ENCODE measurements at regions not wholly inside any gene's neighbourhood (a gene's known extent, or its start where the extent isn't known, plus 50 kb on each side); places are given as distances from the start of the nearest gene placed in this dataset.

- no peak for TF ChIP-seq ZFX (IDR thresholded peaks at IDR 0.05)
- TF ChIP-seq, protein P1, sequence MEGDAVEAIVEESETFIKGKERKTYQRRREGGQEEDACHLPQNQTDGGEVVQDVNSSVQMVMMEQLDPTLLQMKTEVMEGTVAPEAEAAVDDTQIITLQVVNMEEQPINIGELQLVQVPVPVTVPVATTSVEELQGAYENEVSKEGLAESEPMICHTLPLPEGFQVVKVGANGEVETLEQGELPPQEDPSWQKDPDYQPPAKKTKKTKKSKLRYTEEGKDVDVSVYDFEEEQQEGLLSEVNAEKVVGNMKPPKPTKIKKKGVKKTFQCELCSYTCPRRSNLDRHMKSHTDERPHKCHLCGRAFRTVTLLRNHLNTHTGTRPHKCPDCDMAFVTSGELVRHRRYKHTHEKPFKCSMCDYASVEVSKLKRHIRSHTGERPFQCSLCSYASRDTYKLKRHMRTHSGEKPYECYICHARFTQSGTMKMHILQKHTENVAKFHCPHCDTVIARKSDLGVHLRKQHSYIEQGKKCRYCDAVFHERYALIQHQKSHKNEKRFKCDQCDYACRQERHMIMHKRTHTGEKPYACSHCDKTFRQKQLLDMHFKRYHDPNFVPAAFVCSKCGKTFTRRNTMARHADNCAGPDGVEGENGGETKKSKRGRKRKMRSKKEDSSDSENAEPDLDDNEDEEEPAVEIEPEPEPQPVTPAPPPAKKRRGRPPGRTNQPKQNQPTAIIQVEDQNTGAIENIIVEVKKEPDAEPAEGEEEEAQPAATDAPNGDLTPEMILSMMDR (conservative IDR thresholded peaks at IDR 0.05) = no peak
- H3K27ac ChIP-seq = no peak overlapping the region
Observed at GRCh38 chr6:169911264-169912263, 160.1 kb downstream of the ERMARD start.

DNA sequence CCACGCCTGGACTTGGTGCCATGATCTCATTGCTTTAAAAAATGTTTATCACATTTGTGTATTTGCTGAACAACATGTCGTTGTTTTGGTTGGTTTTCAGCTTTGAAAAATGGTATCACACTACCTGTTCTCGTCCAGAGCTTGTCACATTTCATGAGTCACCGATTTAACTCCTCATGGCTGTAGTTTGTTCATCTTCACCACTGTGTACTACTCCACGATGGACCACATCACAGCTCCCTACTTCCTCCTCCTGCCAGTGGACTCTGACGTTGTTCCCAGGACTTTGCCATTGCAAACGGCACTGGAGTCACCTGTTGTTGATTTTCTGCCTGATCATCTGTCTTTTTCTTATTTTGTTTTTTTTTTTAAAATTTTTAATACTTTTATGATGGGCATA is 157.7 kb downstream of the ERMARD start:
- H3K27ac ChIP-seq = no peak overlapping the region

GRCh38 chr6:169908403-169908933 is 157.0 kb downstream of the ERMARD start:
- H3K27ac ChIP-seq = no peak overlapping the region
- TF ChIP-seq, protein P1 (conservative IDR thresholded peaks at IDR 0.05) = no peak
- no peak for TF ChIP-seq ZFX (IDR thresholded peaks at IDR 0.05)

More for the DNA sequence above, 157.7 kb downstream of the ERMARD start:
- TF ChIP-seq ZFX (IDR thresholded peaks at IDR 0.05) = no peak
- TF ChIP-seq, protein P1 (conservative IDR thresholded peaks at IDR 0.05) = no peak

GRCh38 chr6:169907419-169908115 is 156.1 kb downstream of the ERMARD start:
- no peak for TF ChIP-seq ZFX (IDR thresholded peaks at IDR 0.05)
- TF ChIP-seq, protein P1 (conservative IDR thresholded peaks at IDR 0.05) = no peak
- no peak overlapping the region for H3K27ac ChIP-seq

GRCh38 chr6:169906688-169907418 is 155.4 kb downstream of the ERMARD start:
- no peak overlapping the region for H3K27ac ChIP-seq
- TF ChIP-seq, protein P1 (conservative IDR thresholded peaks at IDR 0.05) = no peak
- no peak for TF ChIP-seq ZFX (IDR thresholded peaks at IDR 0.05)

DNA sequence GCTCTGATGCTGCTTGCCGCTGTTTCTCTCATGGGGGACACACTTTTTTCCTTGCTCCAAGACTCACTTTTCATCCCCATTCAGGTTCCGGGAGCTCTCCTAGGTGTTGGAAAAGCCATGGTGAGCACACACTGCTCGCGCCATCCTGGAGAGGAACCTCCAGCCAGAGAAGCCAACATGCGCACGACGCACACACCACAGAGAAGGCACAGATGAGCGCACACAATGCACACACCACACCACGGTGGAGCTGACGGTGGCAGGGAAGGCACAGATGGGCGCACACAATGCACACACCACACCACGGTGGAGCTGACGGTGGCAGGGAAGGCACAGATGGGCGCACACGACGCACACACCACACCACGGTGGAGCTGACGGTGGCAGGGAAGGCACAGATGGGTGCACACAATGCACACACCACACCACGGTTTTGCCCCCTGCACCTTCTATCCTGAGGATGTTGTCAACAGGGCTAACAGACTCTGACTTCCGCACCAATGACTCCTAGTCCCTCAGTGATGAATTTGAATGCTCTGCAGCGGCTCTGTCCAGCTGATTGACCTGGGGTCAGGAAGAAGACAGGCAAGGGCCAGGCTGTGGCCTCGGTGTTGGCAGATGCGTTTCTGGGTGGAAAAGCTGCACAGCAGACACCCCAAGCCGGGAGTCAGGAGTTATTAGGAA is 154.7 kb downstream of the ERMARD start:
- H3K27ac ChIP-seq = no peak overlapping the region
- TF ChIP-seq ZFX (IDR thresholded peaks at IDR 0.05) = no peak
- TF ChIP-seq, protein P1 (conservative IDR thresholded peaks at IDR 0.05) = no peak

Measured in C4-2B (cell line).